ENCODE measurements at regions not wholly inside any gene's neighbourhood (a gene's known extent, or its start where the extent isn't known, plus 50 kb on each side); places are given as distances from the start of the nearest gene placed in this dataset.

DNA sequence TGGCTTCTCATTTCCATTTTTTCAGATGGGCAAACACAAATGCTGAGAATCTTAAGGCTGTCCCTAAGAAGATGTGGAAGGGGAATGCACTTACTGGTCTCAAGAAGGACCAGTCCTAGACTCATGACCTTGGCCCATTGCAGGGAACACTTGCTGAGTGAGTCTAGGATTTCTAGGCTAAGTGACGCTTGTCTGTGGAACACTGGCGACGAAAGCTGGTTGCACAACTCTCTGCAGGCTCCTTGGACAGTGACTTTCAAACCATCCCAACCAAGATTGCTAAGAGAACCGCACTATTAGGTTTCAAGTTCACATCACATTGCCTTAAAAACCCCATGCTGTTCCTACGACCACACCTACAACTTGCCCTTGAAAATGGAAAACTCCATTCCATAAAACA is 174.1 kb downstream of the AXIN2 start:
- H3K4me1 Mint-ChIP-seq (ENCODE audit: low read depth), result peaks cover 20% of the 10 kb centered on the region
- no peaks in the 10 kb centered on the region for H3K36me3 Mint-ChIP-seq (ENCODE audit: low read depth)
- no peak for DNase-seq
- TF ChIP-seq, protein P1, sequence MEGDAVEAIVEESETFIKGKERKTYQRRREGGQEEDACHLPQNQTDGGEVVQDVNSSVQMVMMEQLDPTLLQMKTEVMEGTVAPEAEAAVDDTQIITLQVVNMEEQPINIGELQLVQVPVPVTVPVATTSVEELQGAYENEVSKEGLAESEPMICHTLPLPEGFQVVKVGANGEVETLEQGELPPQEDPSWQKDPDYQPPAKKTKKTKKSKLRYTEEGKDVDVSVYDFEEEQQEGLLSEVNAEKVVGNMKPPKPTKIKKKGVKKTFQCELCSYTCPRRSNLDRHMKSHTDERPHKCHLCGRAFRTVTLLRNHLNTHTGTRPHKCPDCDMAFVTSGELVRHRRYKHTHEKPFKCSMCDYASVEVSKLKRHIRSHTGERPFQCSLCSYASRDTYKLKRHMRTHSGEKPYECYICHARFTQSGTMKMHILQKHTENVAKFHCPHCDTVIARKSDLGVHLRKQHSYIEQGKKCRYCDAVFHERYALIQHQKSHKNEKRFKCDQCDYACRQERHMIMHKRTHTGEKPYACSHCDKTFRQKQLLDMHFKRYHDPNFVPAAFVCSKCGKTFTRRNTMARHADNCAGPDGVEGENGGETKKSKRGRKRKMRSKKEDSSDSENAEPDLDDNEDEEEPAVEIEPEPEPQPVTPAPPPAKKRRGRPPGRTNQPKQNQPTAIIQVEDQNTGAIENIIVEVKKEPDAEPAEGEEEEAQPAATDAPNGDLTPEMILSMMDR (IDR thresholded peaks at IDR 0.05), result no peak
- peaks cover 9% of the 10 kb centered on the region for H3K27me3 Mint-ChIP-seq (ENCODE audit: insufficient read depth)
- H3K27ac Mint-ChIP-seq, result no peak overlapping the region
- H3K4me3 Mint-ChIP-seq, result no peak overlapping the region
- H3K9me3 Mint-ChIP-seq, result peaks cover 10% of the 10 kb centered on the region

DNA sequence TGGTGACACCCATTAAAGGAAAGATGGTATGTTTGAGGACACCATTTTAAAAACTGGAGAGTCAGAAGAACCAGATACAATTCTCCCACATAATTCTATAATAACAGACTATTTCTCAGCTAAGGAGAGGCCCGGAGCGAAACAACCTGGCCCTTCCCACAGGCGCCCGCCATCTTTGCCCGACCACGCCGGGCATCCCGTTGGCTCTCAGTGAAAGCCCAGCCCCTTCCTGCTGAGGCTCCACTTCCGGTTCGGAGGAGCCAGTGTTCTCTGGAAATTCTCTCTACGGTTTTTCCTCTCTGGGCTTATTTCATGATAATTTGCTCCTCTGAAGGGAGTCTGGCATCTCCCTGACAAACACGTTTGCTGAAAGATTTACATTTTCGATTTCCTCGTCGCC is 175.7 kb downstream of the AXIN2 start:
- no peak for DNase-seq
- TF ChIP-seq, protein P1 (IDR thresholded peaks at IDR 0.05), result no peak
- peaks cover 4% of the 10 kb centered on the region; the same call in 1 of the 2 replicates for H3K9me3 Mint-ChIP-seq
- H3K27me3 Mint-ChIP-seq (ENCODE audit: insufficient read depth), result peaks cover 12% of the 10 kb centered on the region
- H3K4me3 Mint-ChIP-seq, result no peak overlapping the region
- peaks cover 20% of the 10 kb centered on the region for H3K4me1 Mint-ChIP-seq (ENCODE audit: low read depth)
- H3K27ac Mint-ChIP-seq, result no peak overlapping the region
- no peaks in the 10 kb centered on the region for H3K36me3 Mint-ChIP-seq (ENCODE audit: low read depth)

DNA sequence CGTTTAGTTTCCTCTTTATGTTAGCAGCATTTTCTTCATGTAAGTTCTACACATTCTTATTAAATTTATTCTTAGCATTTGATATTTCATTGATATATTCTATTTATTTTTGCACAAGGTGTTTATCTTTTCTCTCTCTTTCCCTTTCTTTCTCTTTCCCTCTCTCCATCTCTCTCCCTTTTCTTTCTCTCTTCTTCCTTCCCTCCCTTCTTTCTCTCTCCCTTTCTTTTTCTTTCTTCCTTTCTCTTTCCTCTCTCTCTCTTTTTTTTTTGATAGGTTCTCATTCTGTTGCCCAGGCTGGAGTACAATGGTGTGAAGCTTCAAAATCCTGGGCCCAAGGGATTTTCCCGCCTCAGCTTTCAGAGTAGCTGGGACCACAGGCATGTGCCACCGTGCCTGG is 176.4 kb downstream of the AXIN2 start:
- Mint-ChIP-seq H3K36me3 (ENCODE audit: low read depth) (no peaks in the 10 kb centered on the region), H3K4me1 (ENCODE audit: low read depth) (peaks cover 14% of the 10 kb centered on the region), H3K27me3 (ENCODE audit: insufficient read depth) (peaks cover 12% of the 10 kb centered on the region), H3K4me3 (no peak overlapping the region), H3K27ac (no peak overlapping the region), H3K9me3 (peaks cover 4% of the 10 kb centered on the region; the same call in 1 of the 2 replicates)
- TF ChIP-seq, protein P1 (IDR thresholded peaks at IDR 0.05), result no peak
- no peak for DNase-seq

DNA sequence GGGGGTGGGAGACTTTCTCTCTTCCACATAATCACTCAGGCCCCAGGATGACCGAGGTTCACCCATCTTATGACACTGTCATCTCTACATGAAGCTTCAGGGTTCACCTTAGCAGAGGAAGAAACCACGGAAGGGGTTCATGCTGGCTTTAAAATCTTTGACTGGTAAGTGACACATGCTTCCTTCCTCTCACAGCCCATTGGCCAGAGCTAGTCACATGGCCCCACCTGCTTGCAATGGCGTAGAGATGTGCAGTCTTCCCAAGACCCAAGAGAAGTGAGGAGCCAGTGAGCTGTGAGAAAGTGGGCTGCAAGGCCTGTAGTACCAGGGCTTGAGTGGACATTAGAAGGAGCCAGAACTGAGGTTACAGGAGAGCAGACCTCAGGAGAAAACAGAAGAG is 180.3 kb downstream of the AXIN2 start:
- no peak for DNase-seq
- H3K36me3 Mint-ChIP-seq (ENCODE audit: low read depth), result no peaks in the 10 kb centered on the region

DNA sequence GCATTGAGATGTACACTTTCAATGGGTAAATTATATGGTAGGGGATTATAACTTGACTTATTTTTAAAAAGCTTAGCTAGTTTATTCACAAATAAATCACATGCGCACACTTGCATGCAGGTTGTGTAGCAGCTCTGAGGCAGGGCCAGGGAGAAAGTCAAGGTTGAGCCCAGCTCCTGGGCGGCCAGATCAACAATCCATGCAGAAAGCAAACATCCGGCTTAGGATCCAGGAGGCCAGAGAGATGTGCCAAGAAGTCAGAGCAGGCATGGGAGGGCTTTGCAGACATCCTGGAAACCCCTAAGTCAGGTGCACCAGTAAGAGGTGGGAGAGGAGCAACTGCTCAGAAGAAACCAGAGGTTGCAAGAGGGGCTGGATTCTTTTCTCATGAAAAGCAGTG is 186.5 kb downstream of the AXIN2 start:
- H3K4me3 Mint-ChIP-seq, result no peak overlapping the region
- no peak overlapping the region for H3K27ac Mint-ChIP-seq
- TF ChIP-seq, protein P1 (IDR thresholded peaks at IDR 0.05), result no peak
- no peak for DNase-seq
- no peaks in the 10 kb centered on the region for H3K9me3 Mint-ChIP-seq
- no peaks in the 10 kb centered on the region for H3K4me1 Mint-ChIP-seq (ENCODE audit: low read depth)
- peaks cover 23% of the 10 kb centered on the region for H3K27me3 Mint-ChIP-seq (ENCODE audit: insufficient read depth)
- no peaks in the 10 kb centered on the region for H3K36me3 Mint-ChIP-seq (ENCODE audit: low read depth)

More for the DNA sequence above, 180.3 kb downstream of the AXIN2 start:
- Mint-ChIP-seq H3K9me3 (no peaks in the 10 kb centered on the region), H3K4me1 (ENCODE audit: low read depth) (no peaks in the 10 kb centered on the region), H3K4me3 (no peak overlapping the region), H3K27ac (no peak overlapping the region), H3K27me3 (ENCODE audit: insufficient read depth) (peaks cover 19% of the 10 kb centered on the region)
- TF ChIP-seq, protein P1 (IDR thresholded peaks at IDR 0.05), result no peak

DNA sequence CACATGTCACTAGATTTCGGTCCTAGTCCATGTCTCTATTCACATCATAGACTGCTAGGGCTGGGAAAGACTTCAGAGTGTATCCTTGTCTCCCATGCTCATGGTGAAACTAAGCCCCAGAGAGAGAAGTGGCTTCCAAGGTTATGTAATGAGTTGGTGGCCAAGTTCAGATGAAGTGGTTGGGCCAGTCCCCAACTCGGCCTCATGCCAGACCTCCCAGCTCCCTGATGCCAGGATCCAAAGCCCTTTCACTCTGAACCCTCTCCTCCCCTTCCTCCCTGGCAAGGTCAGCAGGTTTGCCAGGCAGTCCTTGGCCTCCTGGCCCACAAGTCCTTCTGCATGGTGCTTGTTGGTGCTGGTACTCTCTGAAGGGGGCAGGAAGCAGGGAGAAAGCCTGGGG is 189.7 kb downstream of the AXIN2 start:
- H3K27me3 Mint-ChIP-seq (ENCODE audit: insufficient read depth), result peaks cover 21% of the 10 kb centered on the region
- H3K27ac Mint-ChIP-seq, result no peak overlapping the region
- H3K4me1 Mint-ChIP-seq (ENCODE audit: low read depth), result no peaks in the 10 kb centered on the region
- H3K4me3 Mint-ChIP-seq, result no peak overlapping the region
- DNase-seq, result no peak
- TF ChIP-seq, protein P1 (IDR thresholded peaks at IDR 0.05), result no peak
- no peaks in the 10 kb centered on the region for H3K36me3 Mint-ChIP-seq (ENCODE audit: low read depth)
- H3K9me3 Mint-ChIP-seq, result no peaks in the 10 kb centered on the region
